DOHH2 (cell line): ENCODE measurements at regions not wholly inside any gene's neighbourhood (a gene's known extent, or its start where the extent isn't known, plus 50 kb on each side); places are given as distances from the start of the nearest gene placed in this dataset.

Experiments
- H3F3A ChIP-seq: fragments of 200-600 bp; sonication (generic), shearing (Covaris generic); 2 replicates; pipeline ENCODE4 v1.6.0; 2016; ENCODE audit warnings: antibody characterized with exemption, mild to moderate bottlenecking; ENCODE audit not compliant: control insufficient read depth, insufficient read depth
- H3K27ac ChIP-seq: fragments of 200-600 bp; sonication (generic); 2 replicates; pipeline ENCODE4 v1.5.1; 2014; ENCODE audit warnings: low read depth, mild to moderate bottlenecking, low read length, moderate library complexity
- H3K27me3 ChIP-seq: fragments of 200-600 bp; sonication (generic); 2 replicates; pipeline ENCODE4 v1.6.1; 2014; ENCODE audit warnings: mild to moderate bottlenecking, low read length, mixed read lengths; ENCODE audit not compliant: control insufficient read depth
- H3K36me3 ChIP-seq: fragments of 200-600 bp; sonication (generic); 2 replicates; pipeline ENCODE4 v1.6.1; 2014; ENCODE audit warnings: mild to moderate bottlenecking, low read length, moderate library complexity, mixed read lengths; ENCODE audit not compliant: control insufficient read depth
- H3K4me1 ChIP-seq: fragments of 200-600 bp; sonication (generic); 2 replicates; pipeline ENCODE4 v1.6.1; 2014; ENCODE audit warnings: mild to moderate bottlenecking, low read length, mixed read lengths; ENCODE audit not compliant: control insufficient read depth
- H3K4me2 ChIP-seq: fragments of 200-600 bp; sonication (generic); 2 replicates; pipeline ENCODE4 v1.6.0; 2014; ENCODE audit warnings: mild to moderate bottlenecking, low read length, moderate library complexity
- H3K4me3 ChIP-seq: fragments of 200-600 bp; sonication (generic); 2 replicates; pipeline ENCODE4 v1.5.1; 2014; ENCODE audit warnings: mild to moderate bottlenecking, low read length, mixed read lengths
- H3K79me2 ChIP-seq: fragments of 200-600 bp; sonication (generic); 2 replicates; pipeline ENCODE4 v1.6.1; 2014; ENCODE audit warnings: mild to moderate bottlenecking, low read length, mixed read lengths; ENCODE audit not compliant: control insufficient read depth
- H3K9me2 ChIP-seq: fragments of 200-600 bp; sonication (generic); replicated peaks from 2 replicates; pipeline ENCODE4 v1.6.1; 2014; ENCODE audit warnings: mild to moderate bottlenecking, low read length, mixed read lengths; ENCODE audit not compliant: control insufficient read depth
- H3K9me3 ChIP-seq: fragments of 200-600 bp; sonication (generic); 2 replicates; pipeline ENCODE4 v1.6.1; 2014; ENCODE audit warnings: antibody characterized with exemption, low read length, mixed read lengths; ENCODE audit not compliant: control insufficient read depth, insufficient read depth
- H4K20me1 ChIP-seq: fragments of 200-600 bp; sonication (generic); 2 replicates; pipeline ENCODE4 v1.6.0; 2014; ENCODE audit warnings: low read depth, mild to moderate bottlenecking, antibody characterized with exemption, low read length, moderate library complexity; ENCODE audit not compliant: control insufficient read depth, insufficient read depth
- CTCF ChIP-seq: fragments of 200-600 bp; sonication (generic); IDR thresholded peaks from one replicate; pipeline ENCODE4 v1.5.1; 2014; ENCODE audit warnings: antibody characterized with exemption, mild to moderate bottlenecking, low read depth, low read length; ENCODE audit not compliant: poor library complexity, severe bottlenecking
- EZH2phosphoT487 ChIP-seq: fragments of 200-600 bp; sonication (generic); IDR thresholded peaks from 2 replicates; pipeline ENCODE4 v1.6.1; 2017; ENCODE audit warnings: borderline replicate concordance, mild to moderate bottlenecking, antibody characterized with exemption, low read length, moderate library complexity, mixed read lengths

- no peaks in the 10 kb centered on the region for H3K4me1 ChIP-seq
Observed at GRCh38 chr3:40598962-40599361, 74.2 kb downstream of the ZNF621 start.

GRCh38 chr3:40602778-40603385, 78.1 kb downstream of the ZNF621 start:
- no peak overlapping the region for H3K4me3 ChIP-seq

More at GRCh38 chr3:40598962-40599361, 74.2 kb downstream of the ZNF621 start:
- H3K4me3 ChIP-seq, result no peak overlapping the region
- peaks cover 4% of the 10 kb centered on the region; the same call in 1 of the 2 replicates for H3K27me3 ChIP-seq
- H4K20me1 ChIP-seq, result no peaks in the 10 kb centered on the region
- TF ChIP-seq CTCF, result no peak
- no peak for TF ChIP-seq EZH2phosphoT487
- no peaks in the 10 kb centered on the region for H3K36me3 ChIP-seq
- H3K79me2 ChIP-seq, result no peaks in the 10 kb centered on the region
- H3K4me2 ChIP-seq, result no peak overlapping the region
- no peak overlapping the region for H3K27ac ChIP-seq
- H3K9me3 ChIP-seq, result no peaks in the 10 kb centered on the region
- H3F3A ChIP-seq, result no peaks in the 10 kb centered on the region
- H3K9me2 ChIP-seq, result no peaks in the 10 kb centered on the region

GRCh38 chr3:40605960-40606359, 81.2 kb downstream of the ZNF621 start:
- Histone ChIP-seq H3K4me3 (no peak overlapping the region), H3K4me2 (no peak overlapping the region), H3K9me2 (no peaks in the 10 kb centered on the region), H3F3A (no peaks in the 10 kb centered on the region), H3K27ac (no peak overlapping the region), H3K27me3 (peaks cover 5% of the 10 kb centered on the region; the same call in 1 of the 2 replicates), H3K9me3 (no peaks in the 10 kb centered on the region), H3K79me2 (no peaks in the 10 kb centered on the region), H3K4me1 (no peaks in the 10 kb centered on the region), H3K36me3 (no peaks in the 10 kb centered on the region), H4K20me1 (no peaks in the 10 kb centered on the region)
- no peak for TF ChIP-seq CTCF
- no peak for TF ChIP-seq EZH2phosphoT487

More at GRCh38 chr3:40602778-40603385, 78.1 kb downstream of the ZNF621 start:
- Histone ChIP-seq H3K4me1 (no peaks in the 10 kb centered on the region), H3K27ac (no peak overlapping the region), H3K9me2 (no peaks in the 10 kb centered on the region), H3K4me2 (no peak overlapping the region), H3F3A (no peaks in the 10 kb centered on the region), H3K9me3 (no peaks in the 10 kb centered on the region), H3K36me3 (no peaks in the 10 kb centered on the region), H4K20me1 (no peaks in the 10 kb centered on the region), H3K27me3 (peaks cover 4% of the 10 kb centered on the region; the same call in 1 of the 2 replicates), H3K79me2 (no peaks in the 10 kb centered on the region)
- no peak for TF ChIP-seq EZH2phosphoT487
- TF ChIP-seq CTCF, result no peak
